NCI-H82 (cell line): ENCODE measurements at regions not wholly inside any gene's neighbourhood (a gene's known extent, or its start where the extent isn't known, plus 50 kb on each side); places are given as distances from the start of the nearest gene placed in this dataset.
A peak's percentile ranks its signal among the peaks of the same experiment; 100 is the strongest.

Experiments
- DNase-seq: peaks from one replicate; lab custom pipeline; 2025; lab: John Stamatoyannopoulos, UW

- DNase-seq = peak; percentile 86
These were observed 267.2 kb downstream of the BUD13 start for GRCh38 chr11:116505298-116506262.

GRCh38 chr11:116504541-116505297 is 268.1 kb downstream of the BUD13 start:
- peak; percentile 42 for DNase-seq

GRCh38 chr11:116503216-116504160 is 269.3 kb downstream of the BUD13 start:
- no peak for DNase-seq

- no peak for DNase-seq
These were observed 270.1 kb downstream of the BUD13 start for GRCh38 chr11:116502641-116503061.

GRCh38 chr11:116501728-116502127 is 271.1 kb downstream of the BUD13 start:
- no peak for DNase-seq

- DNase-seq = peak; percentile 70
These were observed 271.7 kb downstream of the BUD13 start for GRCh38 chr11:116500947-116501602.

- peak; percentile 82 for DNase-seq
These were observed 272.5 kb downstream of the BUD13 start for GRCh38 chr11:116500026-116500946.

- peak; percentile 92 for DNase-seq
These were observed 273.3 kb downstream of the BUD13 start for GRCh38 chr11:116499396-116500003.

- no peak for DNase-seq
These were observed 274.6 kb downstream of the BUD13 start for GRCh38 chr11:116498161-116498560.

- no peak for DNase-seq
These were observed 280.2 kb downstream of the BUD13 start for GRCh38 chr11:116492600-116492999.

- no peak for DNase-seq
These were observed 283.9 kb downstream of the BUD13 start for GRCh38 chr11:116488836-116489389.

- DNase-seq = no peak
These were observed 287.4 kb downstream of the BUD13 start for GRCh38 chr11:116485425-116485824.

GRCh38 chr11:116482716-116483115 is 290.1 kb downstream of the BUD13 start:
- no peak for DNase-seq

GRCh38 chr11:116481126-116481675 is 291.6 kb downstream of the BUD13 start:
- peak; percentile 96 for DNase-seq

- DNase-seq = peak; percentile 93
These were observed 293.8 kb downstream of the BUD13 start for GRCh38 chr11:116478669-116479668.

GRCh38 chr11:116478205-116478604 is 294.6 kb downstream of the BUD13 start:
- peak; percentile 89 for DNase-seq

GRCh38 chr11:116473790-116474346 is 298.9 kb downstream of the BUD13 start:
- DNase-seq = no peak
